IMR-90 (cell line): ENCODE measurements at regions not wholly inside any gene's neighbourhood (a gene's known extent, or its start where the extent isn't known, plus 50 kb on each side); places are given as distances from the start of the nearest gene placed in this dataset.

ENCODE experiments used
- ATAC-seq: fragments of 200-7000 bp; cut with Tn5 transposase; 2 replicates; pipeline ENCODE4 v1.9.1; 2020; ENCODE audit warnings: low read depth, mild to moderate bottlenecking, moderate library complexity
- BruUV-seq: library from RNA; stranded (reverse); fragments of 400-500 nt; replicated peaks from 2 replicates; lab custom pipeline; 2021; lab: Mats Ljungman, UMichigan
- CTCF ChIA-PET: fragments of 300-600 bp; formaldehyde crosslinking; extraction: SDS; loops from one replicate; lab custom pipeline; 2021; ENCODE audit warnings: antibody characterized with exemption; lab: Yijun Ruan, JAX
- POLR2A ChIA-PET: fragments of 300-600 bp; sonication (Branson Sonifier 250); formaldehyde crosslinking; loops from one replicate; lab custom pipeline; 2022; ENCODE audit warnings: antibody characterized with exemption; ENCODE audit not compliant: unreplicated experiment; lab: Charles Lee
- DNase-seq: peaks from one replicate; pipeline ENCODE4 v3.0.0; 2013
- H2AFZ ChIP-seq: replicated peaks from 2 replicates; pipeline ENCODE3; 2013; ENCODE audit warnings: low read length, mild to moderate bottlenecking; ENCODE audit not compliant: poor library complexity
- H2AK5ac ChIP-seq: 2 replicates; pipeline ENCODE4 v1.6.1; 2013; ENCODE audit warnings: low read depth, low read length, inconsistent platforms
- H2AK9ac ChIP-seq: replicated peaks from 2 replicates; pipeline ENCODE3; 2013; ENCODE audit warnings: mild to moderate bottlenecking, low read depth, low read length, moderate library complexity; ENCODE audit not compliant: poor library complexity
- H2BK120ac ChIP-seq: 2 replicates; pipeline ENCODE4 v1.6.1; 2013; ENCODE audit warnings: low read depth, low read length, inconsistent platforms
- H2BK15ac ChIP-seq: 3 replicates; pipeline ENCODE4 v1.6.1; 2013; ENCODE audit warnings: low read depth, low read length, inconsistent platforms
- H2BK20ac ChIP-seq: 2 replicates; pipeline ENCODE4 v1.6.1; 2013; ENCODE audit warnings: low read depth, mild to moderate bottlenecking, inconsistent platforms, low read length, moderate library complexity
- H2BK5ac ChIP-seq: 2 replicates; pipeline ENCODE4 v1.6.1; 2013; ENCODE audit warnings: mild to moderate bottlenecking, low read depth, low read length, inconsistent platforms; ENCODE audit not compliant: poor library complexity, severe bottlenecking
- H3K14ac ChIP-seq: replicated peaks from 2 replicates; pipeline ENCODE4 v1.6.1; 2013; ENCODE audit warnings: low read depth, low read length, inconsistent platforms
- H3K18ac ChIP-seq: 2 replicates; pipeline ENCODE4 v1.6.1; 2013; ENCODE audit warnings: low read depth, low read length, control low read depth
- H3K23ac ChIP-seq: 2 replicates; pipeline ENCODE4 v1.6.1; 2013; ENCODE audit warnings: low read depth, low read length, inconsistent platforms
- H3K27ac ChIP-seq: 2 replicates; pipeline ENCODE4 v1.5.1; 2013; ENCODE audit warnings: mild to moderate bottlenecking, control low read depth, low read length; ENCODE audit not compliant: insufficient read depth
- H3K27me3 ChIP-seq: 2 replicates; pipeline ENCODE4 v1.6.1; 2013; ENCODE audit warnings: low read length; ENCODE audit not compliant: control insufficient read depth, insufficient read depth
- H3K36me3 ChIP-seq: 2 replicates; pipeline ENCODE4 v1.6.1; 2013; ENCODE audit warnings: low read length, mixed read lengths; ENCODE audit not compliant: control insufficient read depth, insufficient read depth
- H3K4ac ChIP-seq: 2 replicates; pipeline ENCODE4 v1.6.1; 2013; ENCODE audit warnings: low read depth, low read length, inconsistent platforms
- H3K4me1 ChIP-seq: 2 replicates; pipeline ENCODE4 v1.6.1; 2013; ENCODE audit warnings: low read length, mixed read lengths; ENCODE audit not compliant: control insufficient read depth, insufficient read depth
- H3K4me2 ChIP-seq: 2 replicates; pipeline ENCODE4 v1.6.1; 2013; ENCODE audit warnings: low read depth, mild to moderate bottlenecking, control low read depth, low read length, moderate library complexity
- H3K4me3 ChIP-seq: 2 replicates; pipeline ENCODE4 v1.5.1; 2013; ENCODE audit warnings: low read depth, mild to moderate bottlenecking, control low read depth, low read length, moderate library complexity; ENCODE audit not compliant: insufficient read depth
- H3K56ac ChIP-seq: 2 replicates; pipeline ENCODE4 v1.6.1; 2013; ENCODE audit warnings: low read length, inconsistent platforms; ENCODE audit not compliant: insufficient read depth; ENCODE audit errors: extremely low read depth
- H3K79me1 ChIP-seq, 2 experiments: 2 replicates each; pipeline ENCODE4 v1.6.1; 2013; ENCODE audit warnings: low read length in 2 of 2, inconsistent platforms in 1 of 2, low read depth in 1 of 2
- H3K9ac ChIP-seq: 2 replicates; pipeline ENCODE4 v1.6.1; 2013; ENCODE audit warnings: low read depth, low read length, control low read depth
- H3K9me1 ChIP-seq: 2 replicates; pipeline ENCODE4 v1.6.1; 2013; ENCODE audit warnings: low read length, inconsistent platforms; ENCODE audit not compliant: insufficient read depth
- H3K9me3 ChIP-seq: 2 replicates; pipeline ENCODE4 v1.6.1; 2013; ENCODE audit warnings: low read length; ENCODE audit not compliant: control insufficient read depth, insufficient read depth
- H4K20me1 ChIP-seq: 2 replicates; pipeline ENCODE4 v1.6.1; 2013; ENCODE audit warnings: low read length, inconsistent platforms; ENCODE audit not compliant: insufficient read depth
- H4K5ac ChIP-seq: 2 replicates; pipeline ENCODE4 v1.6.1; 2013; ENCODE audit warnings: mild to moderate bottlenecking, low read depth, low read length, control low read depth
- H4K8ac ChIP-seq, 2 experiments: 2 replicates each; pipeline ENCODE4 v1.6.1; 2013; ENCODE audit warnings: low read depth in 2 of 2, low read length in 2 of 2, control low read depth in 1 of 2, inconsistent platforms in 1 of 2
- H4K91ac ChIP-seq: 2 replicates; pipeline ENCODE4 v1.6.1; 2013; ENCODE audit warnings: low read depth, low read length, inconsistent platforms; ENCODE audit not compliant: insufficient read depth
- BHLHE40 ChIP-seq: fragments of 150-350 bp; IDR thresholded peaks from 2 replicates; pipeline ENCODE4 v1.6.1; 2016; ENCODE audit warnings: mild to moderate bottlenecking, low read depth, low read length
- CEBPB ChIP-seq: IDR thresholded peaks from 2 replicates; pipeline ENCODE4 v1.6.1; 2012; ENCODE audit warnings: low read depth, low read length, improper control_type of control experiment
- FOS ChIP-seq: fragments of 150-350 bp; IDR thresholded peaks from 2 replicates; pipeline ENCODE4 v1.6.1; 2016; ENCODE audit warnings: low read depth, low read length
- MXI1 ChIP-seq: IDR thresholded peaks from 2 replicates; pipeline ENCODE4 v1.6.1; 2012; ENCODE audit warnings: low read depth, mild to moderate bottlenecking, low read length, moderate library complexity, borderline replicate concordance
- NFE2L2 ChIP-seq: fragments of 150-350 bp; IDR thresholded peaks from 2 replicates; pipeline ENCODE4 v1.6.1; 2016; ENCODE audit warnings: low read depth, mild to moderate bottlenecking, low read length
- RFX5 ChIP-seq: IDR thresholded peaks from 2 replicates; pipeline ENCODE4 v1.8.0; 2012; ENCODE audit warnings: low read depth, mild to moderate bottlenecking, low read length, moderate library complexity
- dilution Hi-C: fragments of 300-500 bp; cut with HindIII; formaldehyde crosslinking; loops from one replicate; pipeline ENCODE4 v1.14.3; 2018; ENCODE audit warnings: low sequenced_read_pairs; ENCODE audit not compliant: unreplicated experiment
- in situ Hi-C: fragments of 300-500 bp; cut with MboI; formaldehyde crosslinking; loops from 3 replicates; pipeline ENCODE4 v1.14.3; 2019; ENCODE audit warnings: low sequenced_read_pairs, inconsistent platforms, mixed read lengths
- intact Hi-C: fragments of 100-400 bp; cut with micrococcal nuclease; formaldehyde crosslinking; loops from 2 replicates; pipeline ENCODE4 v1.10.0; 2022

DNA sequence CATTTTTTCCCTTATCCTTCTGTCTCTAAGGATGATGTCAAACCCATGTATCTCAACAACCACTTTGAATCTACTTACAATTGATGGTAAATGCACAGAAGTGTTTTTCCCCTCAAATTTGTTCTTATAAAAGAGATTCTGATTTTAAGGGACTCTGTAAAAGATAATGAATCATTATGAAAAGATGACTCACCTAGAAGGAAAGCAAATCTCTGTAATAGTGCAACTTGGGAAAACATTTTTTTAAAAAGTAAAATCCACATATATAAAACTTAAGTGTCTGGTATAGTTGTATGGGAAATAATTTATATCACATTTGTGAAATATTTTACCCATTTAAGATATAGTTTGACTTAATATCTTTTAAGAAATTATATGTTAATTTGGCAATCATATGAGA, 137.0 kb downstream of the TINAG start:
- Histone ChIP-seq H3K9me3 (no peaks in the 10 kb centered on the region), H2BK5ac (no peak overlapping the region), H2AK5ac (no peak overlapping the region), H3K23ac (no peak overlapping the region), H3K18ac (no peak overlapping the region), H3K79me1 (no peaks in the 10 kb centered on the region), H4K5ac (no peak overlapping the region), H3K9me1 (no peaks in the 10 kb centered on the region), H3K4me1 (no peaks in the 10 kb centered on the region), H2AFZ (no peak overlapping the region), H4K8ac (no peak overlapping the region), H2AK9ac (no peak overlapping the region), H3K36me3 (no peaks in the 10 kb centered on the region), H3K4ac (no peak overlapping the region), H3K4me2 (no peak overlapping the region), H2BK20ac (no peak overlapping the region), H3K27me3 (no peaks in the 10 kb centered on the region), H2BK15ac (no peak overlapping the region), H4K91ac (no peak overlapping the region), H4K20me1 (no peaks in the 10 kb centered on the region), H3K9ac (no peak overlapping the region), H3K56ac (no peak overlapping the region), H3K14ac (no peak overlapping the region), H2BK120ac (no peak overlapping the region), H3K27ac (no peak overlapping the region), H3K4me3 (no peak overlapping the region)
- no TSS peak for BruUV-seq
- in situ Hi-C loops (no loop called here), intact Hi-C loops (no loop called here), dilution Hi-C loops (no loop called here)
- DNase-seq (no peak), ATAC-seq (no peak)
- TF ChIP-seq FOS = peak; percentile 8; the same call in 1 of the 2 replicates
- no peak for TF ChIP-seq NFE2L2
- TF ChIP-seq CEBPB = no peak
- no peak for TF ChIP-seq RFX5
- no peak for TF ChIP-seq MXI1
- TF ChIP-seq BHLHE40 = no peak
- POLR2A ChIA-PET = no interaction called here
- CTCF ChIA-PET = no interaction called here
